K562 (cell line): ENCODE measurements at regions not wholly inside any gene's neighbourhood (a gene's known extent, or its start where the extent isn't known, plus 50 kb on each side); places are given as distances from the start of the nearest gene placed in this dataset.

ENCODE experiments used
- SETDB1 ChIP-seq: IDR thresholded peaks from one replicate; pipeline ENCODE4 v1.6.1; 2012; ENCODE audit warnings: low read length, control low read depth, inconsistent platforms
- TF ChIP-seq, protein P1 (sequence below): sonication (generic); formaldehyde crosslinking; IDR thresholded peaks from 2 replicates; pipeline ENCODE4 v1.8.1; 2022; ENCODE audit warnings: missing genetic modification reagents

GRCh38 chr5:96584712-96585111, 77.5 kb upstream of the CAST start:
- TF ChIP-seq, protein P1, sequence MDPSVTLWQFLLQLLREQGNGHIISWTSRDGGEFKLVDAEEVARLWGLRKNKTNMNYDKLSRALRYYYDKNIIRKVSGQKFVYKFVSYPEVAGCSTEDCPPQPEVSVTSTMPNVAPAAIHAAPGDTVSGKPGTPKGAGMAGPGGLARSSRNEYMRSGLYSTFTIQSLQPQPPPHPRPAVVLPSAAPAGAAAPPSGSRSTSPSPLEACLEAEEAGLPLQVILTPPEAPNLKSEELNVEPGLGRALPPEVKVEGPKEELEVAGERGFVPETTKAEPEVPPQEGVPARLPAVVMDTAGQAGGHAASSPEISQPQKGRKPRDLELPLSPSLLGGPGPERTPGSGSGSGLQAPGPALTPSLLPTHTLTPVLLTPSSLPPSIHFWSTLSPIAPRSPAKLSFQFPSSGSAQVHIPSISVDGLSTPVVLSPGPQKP, result no peak
- no peak for TF ChIP-seq SETDB1
